ENCODE measurements at regions not wholly inside any gene's neighbourhood (a gene's known extent, or its start where the extent isn't known, plus 50 kb on each side); places are given as distances from the start of the nearest gene placed in this dataset.

DNA sequence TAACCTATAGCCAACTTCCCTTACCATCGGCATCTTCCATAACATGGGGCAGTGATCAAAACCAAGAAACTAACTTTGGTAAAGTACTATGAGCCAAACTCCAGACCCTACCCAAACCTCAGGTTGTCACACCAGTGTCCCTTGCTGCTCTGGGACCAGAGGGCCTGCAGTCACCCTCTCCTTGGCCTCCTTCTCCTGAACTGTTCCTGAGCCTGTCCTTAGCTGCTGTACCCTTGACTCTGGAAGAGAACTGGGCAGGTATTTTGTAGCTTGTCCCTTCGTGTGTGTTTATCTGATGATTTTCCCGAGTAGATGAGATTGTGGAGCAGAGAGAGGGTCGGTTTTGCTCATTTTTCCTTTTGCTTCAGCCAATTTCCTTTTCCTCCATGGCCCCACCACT lies 240.4 kb downstream of the SYK start:
- no peak for TF ChIP-seq EZH2phosphoT487 (IDR thresholded peaks at IDR 0.05; ENCODE audit: borderline replicate concordance, low read length)
- TF ChIP-seq, protein P1, sequence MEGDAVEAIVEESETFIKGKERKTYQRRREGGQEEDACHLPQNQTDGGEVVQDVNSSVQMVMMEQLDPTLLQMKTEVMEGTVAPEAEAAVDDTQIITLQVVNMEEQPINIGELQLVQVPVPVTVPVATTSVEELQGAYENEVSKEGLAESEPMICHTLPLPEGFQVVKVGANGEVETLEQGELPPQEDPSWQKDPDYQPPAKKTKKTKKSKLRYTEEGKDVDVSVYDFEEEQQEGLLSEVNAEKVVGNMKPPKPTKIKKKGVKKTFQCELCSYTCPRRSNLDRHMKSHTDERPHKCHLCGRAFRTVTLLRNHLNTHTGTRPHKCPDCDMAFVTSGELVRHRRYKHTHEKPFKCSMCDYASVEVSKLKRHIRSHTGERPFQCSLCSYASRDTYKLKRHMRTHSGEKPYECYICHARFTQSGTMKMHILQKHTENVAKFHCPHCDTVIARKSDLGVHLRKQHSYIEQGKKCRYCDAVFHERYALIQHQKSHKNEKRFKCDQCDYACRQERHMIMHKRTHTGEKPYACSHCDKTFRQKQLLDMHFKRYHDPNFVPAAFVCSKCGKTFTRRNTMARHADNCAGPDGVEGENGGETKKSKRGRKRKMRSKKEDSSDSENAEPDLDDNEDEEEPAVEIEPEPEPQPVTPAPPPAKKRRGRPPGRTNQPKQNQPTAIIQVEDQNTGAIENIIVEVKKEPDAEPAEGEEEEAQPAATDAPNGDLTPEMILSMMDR (IDR thresholded peaks at IDR 0.05; ENCODE audit: low read depth, low read length, poor library complexity, severe bottlenecking), result no peak

Measured in DOHH2 (cell line).